ENCODE measurements at regions not wholly inside any gene's neighbourhood (a gene's known extent, or its start where the extent isn't known, plus 50 kb on each side); places are given as distances from the start of the nearest gene placed in this dataset.

GRCh38 chr10:130423455-130424305, 287.5 kb downstream of the GLRX3 start:
- TF ChIP-seq GATA3 (IDR thresholded peaks at IDR 0.05; ENCODE audit: low read depth, low read length) (no peak), GATA2 (IDR thresholded peaks at IDR 0.05; ENCODE audit: low read depth, low read length) (no peak)

Measured in SH-SY5Y (cell line).